Heart left ventricle (tissue), 13 donors: ENCODE measurements at regions not wholly inside any gene's neighbourhood (a gene's known extent, or its start where the extent isn't known, plus 50 kb on each side); places are given as distances from the start of the nearest gene placed in this dataset.

Experiments
- POLR2A ChIP-seq, 2 donors: fragments of 450-650 bp; IDR thresholded peaks; one replicate each; pipeline ENCODE4 v1.6.1; 2017; ENCODE audit warnings: antibody characterized with exemption in 2 of 2, mild to moderate bottlenecking in 2 of 2, moderate library complexity in 2 of 2
- TF ChIP-seq, protein P1 (sequence below), 12 donors: fragments of 200-600 bp; sonication (generic) in 4 of 12; IDR thresholded peaks; one replicate each; pipeline versions ENCODE4 v1.5.0 to v1.8.0; 2018 to 2022; ENCODE audit warnings: antibody characterized with exemption in 12 of 12, mild to moderate bottlenecking in 5 of 12
- donor health status: ischemic (EF 13 %, LVEDD 7.1; RV severe dilation, severe dysfunction).
- donor health status: DM: no; HTN: yes; CAD: no.
- donor health status: DM: no; HTN: no; CAD: no.
- donor health status: ischemic (EF 25% LVEDD 6.9; RV normal size, moderate dysfunction).
- donor health status: ischemic (EF 25% LVEDD 5.7; RV mildly dilated, moderate dysfunction).
- donor health status: ischemic (EF 35%, LVEDD 5.7; RV mildly dilated, moderate dysfunction).
- donor health status: nonischemic (EF 11% LVEDD 7.7; RV severe dilation, severe dysfunction).
- donor health status: DM: yes; HTN: yes; CAD: no.
- donor health status: PGD.
- donor health status: ischemic (EF 29% LVEDD 5.4; RV normal size, mild dysfunction).
- donor health status: nonischemic (EF 23%, LVEDD 6.1; RV moderate dilation, normal function).

DNA sequence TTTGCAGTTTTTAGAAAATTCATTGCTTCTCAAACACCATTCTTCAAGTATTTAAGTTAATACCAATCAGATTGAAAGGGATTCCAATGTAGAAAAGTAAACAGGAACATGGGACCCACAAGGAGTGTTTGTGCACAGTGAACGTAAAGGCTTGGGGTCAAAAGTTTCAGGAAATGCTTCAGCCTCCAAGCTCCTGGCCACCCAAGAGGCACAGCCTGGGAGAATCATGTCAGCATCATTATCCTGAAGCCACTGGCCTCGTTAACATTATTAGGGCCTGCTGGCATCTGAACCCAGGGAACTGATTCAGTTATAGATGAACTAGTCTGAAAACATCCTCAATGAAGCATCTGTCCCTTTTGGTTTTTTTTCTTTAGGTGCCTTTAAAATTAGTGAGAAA lies 122.9 kb downstream of the NXNL2 start:
- TF ChIP-seq, protein P1, sequence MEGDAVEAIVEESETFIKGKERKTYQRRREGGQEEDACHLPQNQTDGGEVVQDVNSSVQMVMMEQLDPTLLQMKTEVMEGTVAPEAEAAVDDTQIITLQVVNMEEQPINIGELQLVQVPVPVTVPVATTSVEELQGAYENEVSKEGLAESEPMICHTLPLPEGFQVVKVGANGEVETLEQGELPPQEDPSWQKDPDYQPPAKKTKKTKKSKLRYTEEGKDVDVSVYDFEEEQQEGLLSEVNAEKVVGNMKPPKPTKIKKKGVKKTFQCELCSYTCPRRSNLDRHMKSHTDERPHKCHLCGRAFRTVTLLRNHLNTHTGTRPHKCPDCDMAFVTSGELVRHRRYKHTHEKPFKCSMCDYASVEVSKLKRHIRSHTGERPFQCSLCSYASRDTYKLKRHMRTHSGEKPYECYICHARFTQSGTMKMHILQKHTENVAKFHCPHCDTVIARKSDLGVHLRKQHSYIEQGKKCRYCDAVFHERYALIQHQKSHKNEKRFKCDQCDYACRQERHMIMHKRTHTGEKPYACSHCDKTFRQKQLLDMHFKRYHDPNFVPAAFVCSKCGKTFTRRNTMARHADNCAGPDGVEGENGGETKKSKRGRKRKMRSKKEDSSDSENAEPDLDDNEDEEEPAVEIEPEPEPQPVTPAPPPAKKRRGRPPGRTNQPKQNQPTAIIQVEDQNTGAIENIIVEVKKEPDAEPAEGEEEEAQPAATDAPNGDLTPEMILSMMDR (IDR thresholded peaks at IDR 0.05), result no peak
- TF ChIP-seq POLR2A (IDR thresholded peaks at IDR 0.05), result no peak
